GM10266 (cell line): ENCODE measurements at regions not wholly inside any gene's neighbourhood (a gene's known extent, or its start where the extent isn't known, plus 50 kb on each side); places are given as distances from the start of the nearest gene placed in this dataset.

Experiments used
- DNase-seq: peaks from one replicate; pipeline ENCODE4 v3.0.0; 2012; ENCODE audit errors: extremely low spot score
- CTCF ChIP-seq: IDR thresholded peaks from 2 replicates; pipeline ENCODE4 v1.5.1; 2012; ENCODE audit warnings: mild to moderate bottlenecking, low read depth; ENCODE audit not compliant: control insufficient read depth, insufficient read depth; ENCODE audit errors: missing control alignments

- TF ChIP-seq CTCF, result no peak
- DNase-seq, result no peak
These were observed 87.4 kb upstream of the BACE2 start for GRCh38 chr21:41080485-41081121.

GRCh38 chr21:41086569-41086968 is 81.4 kb upstream of the BACE2 start:
- no peak for TF ChIP-seq CTCF
- no peak for DNase-seq

- DNase-seq, result no peak
- no peak for TF ChIP-seq CTCF
These were observed 77.0 kb upstream of the BACE2 start for GRCh38 chr21:41090981-41091380.

GRCh38 chr21:41091616-41092015 is 76.3 kb upstream of the BACE2 start:
- no peak for DNase-seq
- TF ChIP-seq CTCF, result no peak

- TF ChIP-seq CTCF, result no peak
- no peak for DNase-seq
These were observed 75.6 kb upstream of the BACE2 start for GRCh38 chr21:41092312-41092711.

GRCh38 chr21:41095983-41096382 is 72.0 kb upstream of the BACE2 start:
- DNase-seq, result no peak
- TF ChIP-seq CTCF, result no peak

- DNase-seq, result no peak
- TF ChIP-seq CTCF, result no peak
These were observed 69.9 kb upstream of the BACE2 start for GRCh38 chr21:41098076-41098475.
